ENCODE measurements at regions not wholly inside any gene's neighbourhood (a gene's known extent, or its start where the extent isn't known, plus 50 kb on each side); places are given as distances from the start of the nearest gene placed in this dataset.

DNA sequence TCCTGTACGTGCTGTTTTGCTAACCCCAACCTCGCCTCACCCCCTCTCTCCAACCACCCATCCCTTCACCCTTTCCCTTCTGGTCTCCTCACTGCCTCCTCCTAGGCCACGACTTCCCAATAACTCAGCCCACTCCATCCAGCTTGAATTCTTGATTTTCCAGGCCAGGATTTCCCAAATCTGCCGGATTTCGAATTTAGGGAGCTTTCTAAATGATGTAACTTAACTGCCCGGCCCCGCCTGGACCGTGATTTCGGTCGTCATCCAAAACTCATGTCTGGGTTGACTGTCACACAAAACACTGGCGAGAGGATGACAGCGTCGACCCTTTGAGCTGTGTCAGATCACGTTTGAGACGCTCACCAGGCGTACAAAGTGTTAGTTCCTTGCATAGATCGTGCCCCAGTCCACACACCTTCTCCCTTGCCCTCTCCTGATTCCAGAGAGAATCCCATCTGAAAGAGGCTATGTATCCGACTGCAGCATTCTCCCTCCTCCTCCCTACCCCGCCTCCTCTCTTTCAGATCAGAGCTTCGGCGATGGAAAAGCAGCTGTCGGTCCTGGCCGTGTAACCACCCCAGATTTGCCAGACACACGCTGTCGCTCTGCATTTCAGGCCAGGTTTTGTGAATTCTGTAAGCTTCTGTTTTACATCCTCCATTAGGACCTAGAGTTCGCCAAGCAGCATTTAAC lies 168.2 kb downstream of the GPX5 start:
- no peak for DNase-seq (ENCODE audit: low spot score)
- in situ Hi-C loops (cut with MboI; ENCODE audit: low sequenced_read_pairs, unreplicated experiment) = loop anchor here (10.0 kb wide), 1 partner anchor 321 kb away; no protein-coding TSS in a partner anchor
- TF ChIP-seq, protein P1, sequence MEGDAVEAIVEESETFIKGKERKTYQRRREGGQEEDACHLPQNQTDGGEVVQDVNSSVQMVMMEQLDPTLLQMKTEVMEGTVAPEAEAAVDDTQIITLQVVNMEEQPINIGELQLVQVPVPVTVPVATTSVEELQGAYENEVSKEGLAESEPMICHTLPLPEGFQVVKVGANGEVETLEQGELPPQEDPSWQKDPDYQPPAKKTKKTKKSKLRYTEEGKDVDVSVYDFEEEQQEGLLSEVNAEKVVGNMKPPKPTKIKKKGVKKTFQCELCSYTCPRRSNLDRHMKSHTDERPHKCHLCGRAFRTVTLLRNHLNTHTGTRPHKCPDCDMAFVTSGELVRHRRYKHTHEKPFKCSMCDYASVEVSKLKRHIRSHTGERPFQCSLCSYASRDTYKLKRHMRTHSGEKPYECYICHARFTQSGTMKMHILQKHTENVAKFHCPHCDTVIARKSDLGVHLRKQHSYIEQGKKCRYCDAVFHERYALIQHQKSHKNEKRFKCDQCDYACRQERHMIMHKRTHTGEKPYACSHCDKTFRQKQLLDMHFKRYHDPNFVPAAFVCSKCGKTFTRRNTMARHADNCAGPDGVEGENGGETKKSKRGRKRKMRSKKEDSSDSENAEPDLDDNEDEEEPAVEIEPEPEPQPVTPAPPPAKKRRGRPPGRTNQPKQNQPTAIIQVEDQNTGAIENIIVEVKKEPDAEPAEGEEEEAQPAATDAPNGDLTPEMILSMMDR (IDR thresholded peaks at IDR 0.05; ENCODE audit: borderline replicate concordance, control extremely low read depth, extremely low read depth, insufficient read depth, missing control alignments) = no peak

DNA sequence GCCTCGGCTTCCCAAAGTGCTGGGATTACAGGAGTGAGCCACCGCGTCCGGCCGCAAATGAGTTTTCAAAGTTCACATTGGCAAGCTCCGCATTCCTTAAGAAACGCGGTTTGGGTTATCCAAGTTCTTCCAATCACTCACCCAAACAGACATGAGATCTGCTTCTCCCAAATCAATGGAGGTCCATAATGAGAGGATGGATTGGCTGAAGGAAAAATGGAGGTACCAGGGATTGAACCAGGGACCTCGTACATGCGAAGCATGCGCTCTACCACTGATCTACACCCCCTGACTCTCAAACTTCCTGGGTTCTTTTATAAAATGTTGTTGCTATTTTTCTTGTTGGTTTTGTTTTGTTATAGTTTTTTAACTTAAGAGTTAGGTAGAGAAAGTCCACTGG lies 170.0 kb downstream of the GPX5 start:
- TF ChIP-seq, protein P1 (IDR thresholded peaks at IDR 0.05; ENCODE audit: borderline replicate concordance, control extremely low read depth, extremely low read depth, insufficient read depth, missing control alignments) = no peak
- no peak for DNase-seq (ENCODE audit: low spot score)
- in situ Hi-C loops (cut with MboI; ENCODE audit: low sequenced_read_pairs, unreplicated experiment) = loop anchor here (10.0 kb wide), 1 partner anchor 319 kb away; no protein-coding TSS in a partner anchor

DNA sequence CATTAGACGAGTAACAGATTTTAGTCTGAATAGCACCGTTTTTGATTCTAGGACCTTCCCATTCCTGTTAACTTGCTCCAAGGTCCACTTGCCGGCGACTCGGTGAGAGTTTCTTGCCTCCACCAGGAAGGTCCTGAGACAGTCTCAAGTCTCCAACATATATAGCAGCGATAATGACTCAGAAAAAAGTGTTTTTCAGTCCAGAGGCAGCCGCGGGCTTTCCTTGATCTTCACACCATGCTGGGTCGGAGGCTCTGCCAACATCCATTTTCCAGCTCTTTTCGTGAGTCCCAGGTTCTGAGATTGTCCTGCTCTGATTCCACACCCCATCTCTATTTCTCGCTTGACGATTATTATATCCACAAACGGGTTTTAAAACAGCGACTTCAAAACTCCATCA lies 170.5 kb downstream of the GPX5 start:
- DNase-seq (ENCODE audit: low spot score) = no peak

DNA sequence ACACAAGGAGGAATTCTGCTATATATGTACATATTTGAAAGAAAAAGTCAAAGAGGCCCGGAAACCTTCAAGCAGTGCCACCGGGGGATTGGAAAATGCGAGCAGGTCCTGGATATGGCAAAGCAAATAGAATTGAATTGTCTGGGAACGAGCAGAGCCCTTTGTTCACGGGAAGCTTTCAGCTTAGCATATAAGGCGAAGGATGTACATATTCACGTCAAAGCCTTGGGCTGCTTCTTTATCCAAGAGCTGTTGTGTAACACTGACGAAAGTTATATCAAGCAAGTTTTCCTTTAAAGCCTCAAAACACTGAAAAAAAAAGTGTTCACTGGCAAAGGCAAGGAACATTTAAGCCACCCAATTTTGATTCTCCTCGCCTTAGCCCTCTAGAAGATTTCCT lies 171.0 kb downstream of the GPX5 start:
- TF ChIP-seq, protein P1 (IDR thresholded peaks at IDR 0.05; ENCODE audit: borderline replicate concordance, control extremely low read depth, extremely low read depth, insufficient read depth, missing control alignments) = no peak
- in situ Hi-C loops (cut with MboI; ENCODE audit: low sequenced_read_pairs, unreplicated experiment) = loop anchor here (10.0 kb wide), 1 partner anchor 318 kb away; no protein-coding TSS in a partner anchor
- DNase-seq (ENCODE audit: low spot score) = no peak

More for the DNA sequence above, 170.5 kb downstream of the GPX5 start:
- in situ Hi-C loops (cut with MboI; ENCODE audit: low sequenced_read_pairs, unreplicated experiment) = loop anchor here (10.0 kb wide), 1 partner anchor 319 kb away; no protein-coding TSS in a partner anchor
- TF ChIP-seq, protein P1 (IDR thresholded peaks at IDR 0.05; ENCODE audit: borderline replicate concordance, control extremely low read depth, extremely low read depth, insufficient read depth, missing control alignments) = no peak

DNA sequence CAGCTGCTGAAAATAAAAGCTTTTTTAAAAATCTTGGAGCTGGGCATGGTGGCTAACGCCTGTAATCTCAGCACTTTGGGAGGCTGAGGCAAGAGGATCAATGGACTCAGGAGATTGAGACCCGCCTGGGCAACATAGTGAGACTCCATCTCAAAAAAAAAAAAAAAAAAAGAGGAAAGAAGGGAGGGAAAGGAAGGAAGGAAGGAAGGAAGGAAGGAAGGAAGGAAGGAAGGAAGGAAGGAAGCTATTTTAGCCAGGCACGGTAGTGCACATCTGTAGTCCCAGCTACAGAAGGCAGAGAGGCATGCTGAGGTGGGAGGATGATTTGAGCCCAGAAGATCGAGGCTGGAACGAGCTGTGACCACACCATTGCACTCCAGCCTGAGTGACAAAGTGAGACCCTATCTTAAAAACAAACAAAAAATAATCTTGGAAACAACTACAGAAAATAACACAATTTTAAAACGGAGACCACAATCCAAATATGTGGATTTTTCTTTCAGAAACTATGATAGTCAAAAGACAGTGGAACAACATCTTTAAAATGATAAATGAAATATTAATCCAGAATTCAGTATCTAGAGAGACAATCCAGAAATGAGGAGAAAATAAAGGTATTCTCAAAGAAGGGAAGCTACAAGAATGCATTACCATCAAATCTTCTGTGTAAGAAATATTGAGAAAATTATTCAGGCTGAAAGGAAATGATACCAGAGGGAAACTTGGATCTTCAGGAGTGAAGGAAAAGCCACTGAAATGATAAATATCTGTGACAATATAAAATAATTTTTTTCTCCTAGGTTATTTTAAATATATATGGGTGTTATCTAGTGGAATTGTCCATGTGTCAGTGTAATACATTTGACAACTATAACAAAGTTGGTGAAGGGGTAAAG lies 182.0 kb downstream of the GPX5 start:
- in situ Hi-C loops (cut with MboI; ENCODE audit: low sequenced_read_pairs, unreplicated experiment) = no loop called here
- no peak for DNase-seq (ENCODE audit: low spot score)
- TF ChIP-seq, protein P1 (IDR thresholded peaks at IDR 0.05; ENCODE audit: borderline replicate concordance, control extremely low read depth, extremely low read depth, insufficient read depth, missing control alignments) = no peak

DNA sequence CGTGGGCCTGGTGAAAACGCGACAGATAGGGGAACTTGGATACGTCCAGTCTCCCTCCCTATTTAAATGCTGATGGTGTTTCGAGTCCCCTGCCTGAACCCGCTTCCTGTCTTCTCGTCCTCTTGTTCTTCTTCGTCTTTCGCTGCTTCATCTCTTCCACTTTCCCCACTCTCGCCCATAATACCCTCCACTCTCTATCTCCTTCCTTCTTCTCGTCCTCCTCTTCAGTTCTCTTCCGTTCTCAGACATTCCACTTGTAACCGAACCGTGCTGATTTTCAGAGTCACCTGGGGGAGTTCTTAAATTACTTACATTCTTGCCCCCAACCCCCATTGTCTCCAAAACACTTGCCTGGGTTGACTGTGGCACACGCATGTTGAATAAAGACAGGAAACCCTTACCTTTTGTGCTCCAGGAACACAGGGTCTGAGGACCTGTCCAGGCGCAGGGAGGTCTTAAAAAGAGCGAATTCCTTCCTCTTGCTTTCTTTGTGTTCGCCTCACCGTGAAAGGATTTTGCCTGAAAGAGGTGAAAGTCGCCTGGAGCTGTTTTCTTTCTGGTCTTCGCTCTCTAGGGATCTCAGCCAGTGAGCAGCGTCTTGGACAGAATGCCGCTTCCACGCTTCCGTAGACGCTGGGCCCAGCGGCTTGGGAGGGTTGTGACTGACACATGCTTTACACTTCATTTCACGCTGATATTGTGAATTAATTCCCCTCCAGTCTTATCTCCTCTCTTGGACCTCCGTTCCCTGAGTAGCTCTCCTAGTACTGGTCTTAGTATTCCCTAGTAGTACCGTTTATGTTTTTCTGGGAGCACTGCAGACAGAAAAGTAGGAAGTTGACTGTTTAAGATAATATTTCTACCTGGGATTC lies 184.0 kb downstream of the GPX5 start:
- in situ Hi-C loops (cut with MboI; ENCODE audit: low sequenced_read_pairs, unreplicated experiment) = no loop called here
- DNase-seq (ENCODE audit: low spot score) = no peak
- TF ChIP-seq, protein P1 (IDR thresholded peaks at IDR 0.05; ENCODE audit: borderline replicate concordance, control extremely low read depth, extremely low read depth, insufficient read depth, missing control alignments) = no peak

Measured in GM13976 (cell line).